Immature natural killer cell (primary cell): ENCODE measurements at regions not wholly inside any gene's neighbourhood (a gene's known extent, or its start where the extent isn't known, plus 50 kb on each side); places are given as distances from the start of the nearest gene placed in this dataset.

ENCODE experiments used
- DNase-seq, 3 donors: peaks; one replicate each; pipeline ENCODE4 v3.0.0; 2022; ENCODE audit warnings: mixed read lengths in 1 of 3
- H3K27ac Mint-ChIP-seq, 6 donors: one replicate each; pipeline ENCODE4 v1.8.0; 2020; ENCODE audit warnings: mixed read lengths in 6 of 6, mild to moderate bottlenecking in 5 of 6, inconsistent platforms in 4 of 6, moderate library complexity in 3 of 6
- H3K27me3 Mint-ChIP-seq, 3 donors: one replicate each; pipeline ENCODE4 v1.8.0; 2020 to 2021; ENCODE audit warnings: low read depth in 3 of 3, mild to moderate bottlenecking in 3 of 3, mixed read lengths in 3 of 3, moderate library complexity in 3 of 3, inconsistent platforms in 1 of 3
- H3K36me3 Mint-ChIP-seq, 3 donors: one replicate each; pipeline ENCODE4 v1.8.0; 2020; ENCODE audit warnings: mixed read lengths in 3 of 3, inconsistent platforms in 2 of 3, mild to moderate bottlenecking in 2 of 3
- H3K4me1 Mint-ChIP-seq, 2 donors: one replicate each; pipeline ENCODE4 v1.8.0; 2020; ENCODE audit warnings: inconsistent platforms in 2 of 2, mild to moderate bottlenecking in 2 of 2, mixed read lengths in 2 of 2, moderate library complexity in 1 of 2
- H3K4me3 Mint-ChIP-seq, 5 donors: one replicate each; pipeline ENCODE4 v1.8.0; 2020; ENCODE audit warnings: mild to moderate bottlenecking in 5 of 5, mixed read lengths in 5 of 5, inconsistent platforms in 3 of 5, moderate library complexity in 3 of 5
- H3K9me3 Mint-ChIP-seq, 6 donors: one replicate each; pipeline ENCODE4 v1.8.0; 2020; ENCODE audit warnings: mild to moderate bottlenecking in 6 of 6, mixed read lengths in 6 of 6, inconsistent platforms in 4 of 6, moderate library complexity in 3 of 6

DNA sequence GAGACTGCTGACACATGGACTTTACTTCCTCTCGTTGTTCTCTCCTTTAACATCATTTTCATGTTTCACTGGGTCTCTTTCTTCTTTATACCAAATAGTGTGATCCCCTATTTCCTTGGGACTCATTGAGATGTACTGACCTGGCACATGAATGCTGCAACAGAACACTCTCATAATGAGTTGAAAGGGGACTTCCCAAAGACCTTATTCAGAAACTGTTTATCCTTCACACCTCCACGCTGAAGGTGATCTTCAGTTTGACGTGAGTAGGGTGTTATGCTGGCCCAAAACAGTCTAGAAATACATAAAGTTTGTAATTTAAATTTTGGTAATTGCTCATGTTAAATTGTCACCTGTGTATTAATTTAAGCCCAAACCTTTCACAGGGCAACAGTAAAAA is 1096.8 kb upstream of the GYPC start:
- H3K27ac Mint-ChIP-seq: no peak overlapping the region
- H3K4me1 Mint-ChIP-seq: no peaks in the 10 kb centered on the region
- H3K9me3 Mint-ChIP-seq: peaks cover 5 to 44% (median 21%) of the 10 kb centered on the region in 6 donors
- H3K4me3 Mint-ChIP-seq: no peak overlapping the region
- H3K36me3 Mint-ChIP-seq: no peaks in the 10 kb centered on the region
- no peak for DNase-seq
- H3K27me3 Mint-ChIP-seq: peaks cover 0 to 1% (median 0%) of the 10 kb centered on the region in 3 donors

DNA sequence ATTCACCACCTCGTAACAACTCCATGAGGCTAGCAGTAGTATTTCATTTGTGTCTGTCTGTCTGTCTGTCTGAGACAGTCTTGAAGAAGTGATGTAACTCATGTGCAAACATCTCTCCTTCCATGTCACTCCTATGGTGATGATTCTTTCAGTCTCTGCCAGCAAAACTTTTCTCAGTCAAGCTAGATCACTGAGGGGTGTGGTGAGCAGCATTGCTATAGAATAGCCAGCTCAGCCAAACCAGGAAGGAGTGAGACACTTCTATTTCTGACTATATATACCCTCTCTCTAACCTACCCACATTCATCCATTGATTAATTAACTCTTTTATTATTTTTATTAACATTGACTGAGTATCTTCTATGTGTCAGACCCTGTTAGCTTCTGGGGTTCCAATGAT is 1095.1 kb upstream of the GYPC start:
- no peak overlapping the region for H3K27ac Mint-ChIP-seq
- peaks cover 5 to 45% (median 18%) of the 10 kb centered on the region in 6 donors for H3K9me3 Mint-ChIP-seq
- H3K27me3 Mint-ChIP-seq: peaks cover 0 to 1% (median 0%) of the 10 kb centered on the region in 3 donors
- no peak for DNase-seq
- H3K36me3 Mint-ChIP-seq: no peaks in the 10 kb centered on the region
- H3K4me3 Mint-ChIP-seq: no peak overlapping the region
- H3K4me1 Mint-ChIP-seq: no peaks in the 10 kb centered on the region

DNA sequence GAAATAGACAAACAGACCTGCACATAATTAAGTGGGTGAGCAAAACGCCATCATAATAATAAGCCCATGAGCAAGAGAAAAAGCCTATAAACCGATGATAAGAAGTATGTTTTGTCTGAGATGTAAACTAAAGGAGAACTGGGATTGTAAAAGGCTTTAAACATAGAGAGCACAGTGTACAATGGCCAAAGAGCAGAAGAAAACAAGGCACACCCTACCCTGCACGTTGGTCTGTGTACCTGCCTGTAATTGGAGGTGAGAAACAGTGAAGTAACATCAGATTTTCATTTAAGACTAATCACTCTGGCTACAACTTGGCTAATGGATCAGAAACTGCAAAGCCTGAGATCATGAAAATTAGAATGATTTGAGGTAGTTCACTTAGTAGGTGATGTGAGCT is 1094.7 kb upstream of the GYPC start:
- Mint-ChIP-seq H3K9me3 (peaks cover 5 to 45% (median 16%) of the 10 kb centered on the region in 6 donors), H3K36me3 (no peaks in the 10 kb centered on the region), H3K27me3 (no peaks in the 10 kb centered on the region), H3K27ac (no peak overlapping the region), H3K4me3 (no peak overlapping the region), H3K4me1 (no peaks in the 10 kb centered on the region)
- no peak for DNase-seq

DNA sequence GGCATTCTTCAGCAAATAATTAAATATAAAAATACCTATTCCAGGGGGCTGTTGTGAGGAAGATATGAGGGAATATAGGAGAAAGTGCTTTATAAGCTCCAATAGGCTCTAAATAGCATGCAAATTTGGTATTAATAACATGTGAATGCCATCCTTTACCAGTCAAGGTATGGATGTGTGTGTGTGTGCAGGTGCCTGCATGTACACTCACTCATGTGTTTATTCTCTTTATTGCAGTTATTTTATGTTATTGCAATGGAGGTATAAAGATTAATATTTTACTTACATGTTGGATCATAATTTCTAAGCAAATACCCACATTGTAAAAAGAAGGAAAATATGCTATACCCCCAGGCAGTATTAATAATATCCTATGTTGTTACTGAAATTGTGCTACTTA is 1093.0 kb upstream of the GYPC start:
- H3K4me3 Mint-ChIP-seq: no peak overlapping the region
- H3K36me3 Mint-ChIP-seq: no peaks in the 10 kb centered on the region
- H3K27me3 Mint-ChIP-seq: no peaks in the 10 kb centered on the region
- no peak overlapping the region for H3K27ac Mint-ChIP-seq
- peaks cover 7 to 41% (median 14%) of the 10 kb centered on the region in 6 donors for H3K9me3 Mint-ChIP-seq
- H3K4me1 Mint-ChIP-seq: no peaks in the 10 kb centered on the region
- no peak for DNase-seq

DNA sequence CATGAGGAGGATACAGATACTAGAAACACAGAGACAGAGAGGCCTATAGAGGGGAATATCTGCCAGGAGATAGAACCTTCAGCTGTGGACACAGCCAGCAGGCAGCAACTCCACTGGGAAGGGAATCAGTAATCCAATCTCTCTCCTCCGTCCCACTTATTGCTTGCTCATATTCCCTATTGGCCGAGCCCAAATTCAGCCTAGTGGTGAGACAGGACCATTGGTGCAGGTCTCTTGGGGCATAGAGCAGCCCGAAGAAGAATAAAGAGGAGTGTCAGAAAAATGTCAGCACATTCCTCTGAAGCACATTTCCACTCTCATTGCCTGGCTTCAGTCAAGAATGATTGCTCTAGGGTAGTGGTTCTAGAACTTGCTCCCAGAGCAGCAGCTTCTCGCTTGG is 1091.5 kb upstream of the GYPC start:
- H3K36me3 Mint-ChIP-seq: no peaks in the 10 kb centered on the region
- no peak overlapping the region for H3K27ac Mint-ChIP-seq
- H3K27me3 Mint-ChIP-seq: no peaks in the 10 kb centered on the region
- H3K9me3 Mint-ChIP-seq: peaks cover 9 to 41% (median 15%) of the 10 kb centered on the region in 6 donors
- H3K4me3 Mint-ChIP-seq: no peak overlapping the region
- H3K4me1 Mint-ChIP-seq: no peaks in the 10 kb centered on the region
- no peak for DNase-seq

DNA sequence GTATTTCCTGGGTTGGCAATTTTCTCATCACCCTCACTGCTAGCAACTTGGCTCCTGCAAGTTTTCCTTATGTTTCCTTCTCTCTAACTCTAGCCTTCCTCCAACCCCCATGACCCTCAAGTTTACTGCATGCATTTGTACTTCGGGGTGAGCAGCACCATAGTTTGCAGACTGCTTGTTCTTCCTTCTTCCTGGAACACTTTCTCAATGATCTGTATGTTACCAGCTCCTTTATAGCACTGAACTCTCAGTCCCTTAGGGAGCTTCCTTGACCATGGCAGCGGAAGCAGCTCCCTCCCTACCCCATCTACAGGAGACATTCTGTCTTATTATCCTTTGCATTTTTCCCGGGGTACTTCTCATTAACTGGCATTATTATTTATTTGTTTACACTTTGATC is 1089.5 kb upstream of the GYPC start:
- H3K36me3 Mint-ChIP-seq: no peaks in the 10 kb centered on the region
- no peak overlapping the region for H3K27ac Mint-ChIP-seq
- DNase-seq: no peak
- no peaks in the 10 kb centered on the region for H3K27me3 Mint-ChIP-seq
- H3K4me1 Mint-ChIP-seq: no peaks in the 10 kb centered on the region
- peaks cover 5 to 48% (median 13%) of the 10 kb centered on the region in 6 donors for H3K9me3 Mint-ChIP-seq
- H3K4me3 Mint-ChIP-seq: no peak overlapping the region

DNA sequence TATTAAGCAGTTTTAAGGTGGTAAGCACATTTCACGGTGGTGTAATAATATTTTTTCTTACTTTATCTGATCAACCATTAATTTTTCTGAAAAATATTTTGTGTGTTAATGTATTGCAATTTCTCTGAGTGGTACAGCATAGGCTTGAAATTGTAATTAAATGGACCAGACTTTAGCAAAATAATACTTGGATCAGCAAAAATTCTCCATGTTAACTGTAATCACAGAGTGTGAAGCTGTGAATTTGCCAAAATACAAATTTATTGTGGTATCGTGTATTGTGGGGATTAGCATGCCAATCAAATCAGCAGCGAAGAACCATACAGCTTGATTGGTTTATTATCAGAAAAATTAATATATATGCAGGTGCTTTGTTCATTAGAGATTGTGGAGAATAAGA is 1088.9 kb upstream of the GYPC start:
- no peak for DNase-seq
- peaks cover 5 to 51% (median 12%) of the 10 kb centered on the region in 6 donors for H3K9me3 Mint-ChIP-seq
- H3K27ac Mint-ChIP-seq: no peak overlapping the region
- H3K36me3 Mint-ChIP-seq: no peaks in the 10 kb centered on the region
- peaks cover 0 to 1% (median 0%) of the 10 kb centered on the region in 3 donors for H3K27me3 Mint-ChIP-seq
- H3K4me3 Mint-ChIP-seq: no peak overlapping the region
- H3K4me1 Mint-ChIP-seq: no peaks in the 10 kb centered on the region

DNA sequence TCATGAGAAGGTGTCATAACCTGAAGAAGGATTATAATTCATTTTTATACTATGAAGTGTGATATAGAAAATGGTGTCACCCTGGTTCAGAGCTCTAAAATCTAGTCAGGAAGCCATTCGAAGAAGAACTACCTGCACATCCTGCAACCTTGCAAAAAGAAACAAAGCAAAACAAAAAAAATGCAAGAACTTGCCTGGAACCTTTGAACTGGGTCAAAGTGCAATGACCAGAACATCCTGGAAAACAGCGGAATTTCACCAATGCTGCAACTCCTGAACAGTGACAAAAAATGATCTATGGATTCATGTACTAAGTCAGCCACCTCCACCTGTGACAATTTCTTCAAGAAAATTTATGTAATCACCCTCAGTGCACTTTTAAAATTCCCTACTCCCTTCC is 1083.3 kb upstream of the GYPC start:
- no peak overlapping the region for H3K4me3 Mint-ChIP-seq
- no peak overlapping the region for H3K27ac Mint-ChIP-seq

DNA sequence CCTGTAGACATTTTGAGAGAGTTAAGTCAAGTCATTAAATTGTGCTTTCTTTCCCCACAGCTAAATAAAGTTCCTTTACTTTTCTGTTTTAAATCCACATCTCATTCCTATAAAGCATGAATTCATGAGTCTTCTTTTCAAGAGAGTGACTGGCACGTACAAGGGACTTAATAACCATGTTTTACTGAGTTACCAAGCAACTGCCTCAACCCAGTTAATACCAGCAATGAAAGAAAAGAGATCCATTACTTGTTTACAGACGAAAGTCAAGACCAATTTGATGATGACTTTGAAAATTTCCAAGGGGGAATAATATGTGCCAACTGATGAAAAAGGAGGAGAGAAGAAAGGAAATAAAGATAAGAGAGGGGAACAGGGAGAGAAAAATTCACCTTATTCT is 1082.5 kb upstream of the GYPC start:
- no peak overlapping the region for H3K27ac Mint-ChIP-seq
- no peaks in the 10 kb centered on the region for H3K36me3 Mint-ChIP-seq
- no peak overlapping the region for H3K4me3 Mint-ChIP-seq
- no peak for DNase-seq
- H3K4me1 Mint-ChIP-seq: no peaks in the 10 kb centered on the region
- H3K9me3 Mint-ChIP-seq: peaks cover 3 to 33% (median 7%) of the 10 kb centered on the region in 6 donors
- peaks cover 0 to 1% (median 0%) of the 10 kb centered on the region in 3 donors for H3K27me3 Mint-ChIP-seq

More for the DNA sequence above, 1083.3 kb upstream of the GYPC start:
- no peak for DNase-seq
- no peaks in the 10 kb centered on the region for H3K36me3 Mint-ChIP-seq
- H3K9me3 Mint-ChIP-seq: peaks cover 7 to 38% (median 11%) of the 10 kb centered on the region in 6 donors
- H3K27me3 Mint-ChIP-seq: peaks cover 0 to 1% (median 0%) of the 10 kb centered on the region in 3 donors
- no peaks in the 10 kb centered on the region for H3K4me1 Mint-ChIP-seq

DNA sequence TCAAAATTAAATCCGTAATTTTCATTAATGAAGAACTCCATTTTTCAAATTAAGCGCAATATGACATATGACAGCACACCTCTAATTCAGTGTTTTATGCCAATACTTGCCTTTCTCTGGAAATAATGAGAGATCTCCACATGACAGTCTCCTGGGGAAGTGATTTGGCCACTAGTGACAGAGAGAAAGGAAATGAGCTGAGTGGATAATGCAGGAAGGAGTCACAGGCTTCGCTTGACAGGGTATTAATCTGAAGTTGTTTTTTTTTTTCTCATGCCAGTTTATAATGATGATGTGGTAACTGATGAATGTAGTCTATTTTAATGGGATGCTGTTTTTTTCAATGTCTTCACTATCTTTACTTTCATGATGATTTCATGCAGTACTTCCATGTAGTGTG is 1079.4 kb upstream of the GYPC start:
- Mint-ChIP-seq H3K9me3 (peaks cover 0 to 31% (median 4%) of the 10 kb centered on the region in 6 donors), H3K36me3 (no peaks in the 10 kb centered on the region), H3K4me1 (no peaks in the 10 kb centered on the region), H3K27ac (no peak overlapping the region), H3K4me3 (no peak overlapping the region), H3K27me3 (peaks cover 0 to 3% (median 1%) of the 10 kb centered on the region in 3 donors)
- no peak for DNase-seq

DNA sequence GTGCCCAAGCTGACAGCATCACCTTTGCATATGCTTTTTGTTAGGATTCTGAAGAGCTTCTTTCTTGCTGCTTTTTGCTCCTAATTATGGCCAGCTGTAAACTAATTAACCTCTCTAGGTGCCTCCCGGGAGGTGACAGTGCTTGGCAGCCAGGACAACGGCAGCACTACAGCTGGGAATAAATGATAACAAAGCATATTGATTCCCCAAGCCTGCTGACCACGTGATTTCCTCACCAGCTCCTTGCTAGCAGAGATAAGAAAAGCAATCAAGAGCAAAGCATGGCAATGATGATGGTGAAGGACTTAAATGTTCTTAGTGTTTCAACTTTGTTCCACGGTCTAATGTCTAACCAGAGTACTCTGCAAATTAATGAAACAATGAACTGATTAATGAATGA is 1074.4 kb upstream of the GYPC start:
- no peak overlapping the region for H3K4me3 Mint-ChIP-seq
- peaks cover 5 to 32% (median 6%) of the 10 kb centered on the region in 6 donors for H3K9me3 Mint-ChIP-seq
- no peak overlapping the region for H3K27ac Mint-ChIP-seq
- H3K27me3 Mint-ChIP-seq: peaks cover 0 to 1% (median 1%) of the 10 kb centered on the region in 3 donors
- no peak for DNase-seq
- no peaks in the 10 kb centered on the region for H3K4me1 Mint-ChIP-seq
- no peaks in the 10 kb centered on the region for H3K36me3 Mint-ChIP-seq

DNA sequence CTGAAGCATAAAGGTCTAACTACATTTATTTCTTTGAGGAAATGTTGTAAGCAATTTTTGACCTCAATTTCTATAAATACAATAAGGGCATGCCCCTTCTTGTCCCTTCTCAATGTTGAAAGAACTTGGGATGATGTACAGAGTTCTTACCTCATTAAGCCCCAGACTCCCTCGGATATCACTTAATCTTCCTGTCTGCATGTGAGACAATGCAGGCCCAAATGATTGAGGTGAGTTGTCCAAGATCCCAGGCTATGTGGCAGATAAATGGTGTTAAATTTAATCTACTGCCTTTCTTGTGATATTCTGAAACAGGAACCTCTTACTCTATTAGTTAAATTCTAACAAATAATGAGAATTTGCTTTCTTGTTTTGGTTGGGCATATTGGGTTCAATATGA is 1073.4 kb upstream of the GYPC start:
- no peaks in the 10 kb centered on the region for H3K4me1 Mint-ChIP-seq

DNA sequence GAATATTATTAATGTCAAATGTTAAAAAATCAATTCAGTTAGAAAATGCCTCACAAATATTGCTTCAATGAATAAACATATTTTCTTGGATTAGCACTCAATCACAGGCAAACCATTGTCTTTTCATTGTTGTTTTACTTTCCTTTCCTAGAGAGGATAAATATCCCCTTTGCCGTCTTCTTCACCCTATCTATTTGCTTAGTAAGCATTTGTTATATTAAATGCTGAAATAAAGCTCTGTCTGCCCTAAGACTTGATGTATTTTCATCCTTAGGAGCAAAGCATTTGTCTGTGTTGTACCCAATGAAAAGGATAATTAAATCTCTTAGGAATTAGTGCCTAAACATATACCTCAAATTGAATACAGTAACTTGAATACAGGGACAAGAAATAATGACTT is 1071.2 kb upstream of the GYPC start:
- Mint-ChIP-seq H3K9me3 (peaks cover 5 to 41% (median 14%) of the 10 kb centered on the region in 6 donors), H3K27me3 (peaks cover 0 to 1% (median 1%) of the 10 kb centered on the region in 3 donors), H3K36me3 (no peaks in the 10 kb centered on the region), H3K4me1 (no peaks in the 10 kb centered on the region), H3K27ac (no peak overlapping the region), H3K4me3 (no peak overlapping the region)
- no peak for DNase-seq

More for the DNA sequence above, 1073.4 kb upstream of the GYPC start:
- Mint-ChIP-seq H3K9me3 (peaks cover 5 to 32% (median 7%) of the 10 kb centered on the region in 6 donors), H3K27ac (no peak overlapping the region), H3K27me3 (peaks cover 0 to 1% (median 1%) of the 10 kb centered on the region in 3 donors), H3K4me3 (no peak overlapping the region), H3K36me3 (no peaks in the 10 kb centered on the region)
- DNase-seq: no peak

DNA sequence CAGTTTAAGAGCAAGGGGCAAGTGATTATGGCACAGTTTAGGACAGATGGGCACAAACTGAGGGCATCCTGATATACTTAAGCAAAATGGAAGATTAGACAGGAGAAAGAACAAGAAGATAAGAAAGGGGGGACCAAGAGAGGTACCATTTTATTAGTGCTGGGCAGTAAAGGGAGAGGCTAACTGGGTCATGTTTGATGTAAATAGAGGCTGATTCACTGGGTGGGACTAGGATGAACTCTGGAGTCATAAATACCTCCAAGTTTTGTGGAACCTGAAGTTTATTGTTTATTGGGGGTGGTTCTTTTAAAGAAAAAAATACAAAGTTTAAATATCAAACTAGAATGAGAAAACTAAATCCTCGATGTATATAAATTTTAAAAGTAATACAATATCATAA is 1067.2 kb upstream of the GYPC start:
- H3K9me3 Mint-ChIP-seq: peaks cover 10 to 55% (median 24%) of the 10 kb centered on the region in 6 donors
- H3K4me3 Mint-ChIP-seq: no peak overlapping the region
- no peak overlapping the region for H3K27ac Mint-ChIP-seq
- no peaks in the 10 kb centered on the region for H3K4me1 Mint-ChIP-seq
- no peaks in the 10 kb centered on the region for H3K36me3 Mint-ChIP-seq
- peaks cover 0 to 3% (median 0%) of the 10 kb centered on the region in 3 donors for H3K27me3 Mint-ChIP-seq
- no peak for DNase-seq

DNA sequence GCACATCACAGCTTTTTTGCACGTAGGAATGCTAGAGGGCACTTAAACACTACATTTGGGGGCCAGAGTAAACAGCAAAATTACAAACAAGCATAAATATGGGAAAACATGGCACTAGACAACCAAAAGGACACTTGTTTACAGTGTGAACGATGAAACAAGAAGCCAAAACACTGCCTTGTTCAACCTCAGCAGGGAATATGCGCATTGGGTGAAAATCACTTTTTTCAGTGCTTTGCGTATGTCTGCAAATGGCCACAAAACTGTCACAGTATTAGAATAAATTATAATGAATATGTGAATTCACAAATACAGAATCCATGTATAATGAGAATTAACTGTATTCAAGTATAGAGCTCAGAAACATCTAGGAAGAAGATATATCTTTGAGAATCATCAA is 1064.0 kb upstream of the GYPC start:
- Mint-ChIP-seq H3K27ac (no peak overlapping the region), H3K4me1 (no peaks in the 10 kb centered on the region), H3K36me3 (no peaks in the 10 kb centered on the region), H3K9me3 (peaks cover 8 to 42% (median 21%) of the 10 kb centered on the region in 6 donors), H3K27me3 (peaks cover 0 to 3% (median 0%) of the 10 kb centered on the region in 3 donors), H3K4me3 (no peak overlapping the region)
- DNase-seq: no peak
